ENCODE measurements at regions not wholly inside any gene's neighbourhood (a gene's known extent, or its start where the extent isn't known, plus 50 kb on each side); places are given as distances from the start of the nearest gene placed in this dataset.

- no peak for TF ChIP-seq CTCF (IDR thresholded peaks at IDR 0.05; ENCODE audit: insufficient read depth, low read length)
- no peak overlapping the region for H3K4me3 ChIP-seq (ENCODE audit: low read depth, low read length)
- no peak for DNase-seq (ENCODE audit: low read depth)
These were observed 76.8 kb upstream of the POM121L12 start for GRCh38 chr7:52958621-52959140.

- no peak for TF ChIP-seq CTCF (IDR thresholded peaks at IDR 0.05; ENCODE audit: insufficient read depth, low read length)
- H3K4me3 ChIP-seq (ENCODE audit: low read depth, low read length) = no peak overlapping the region
- DNase-seq (ENCODE audit: low read depth) = no peak
These were observed 79.0 kb upstream of the POM121L12 start for GRCh38 chr7:52956379-52956915.

- DNase-seq (ENCODE audit: low read depth) = no peak
- no peak for TF ChIP-seq CTCF (IDR thresholded peaks at IDR 0.05; ENCODE audit: insufficient read depth, low read length)
- H3K4me3 ChIP-seq (ENCODE audit: low read depth, low read length) = no peak overlapping the region
These were observed 79.9 kb upstream of the POM121L12 start for GRCh38 chr7:52955522-52955921.

GRCh38 chr7:52944921-52945320, 90.5 kb upstream of the POM121L12 start:
- no peak for TF ChIP-seq CTCF (IDR thresholded peaks at IDR 0.05; ENCODE audit: insufficient read depth, low read length)
- H3K4me3 ChIP-seq (ENCODE audit: low read depth, low read length) = no peak overlapping the region
- DNase-seq (ENCODE audit: low read depth) = no peak

GRCh38 chr7:52940481-52940880, 95.0 kb upstream of the POM121L12 start:
- DNase-seq (ENCODE audit: low read depth) = no peak
- no peak for TF ChIP-seq CTCF (IDR thresholded peaks at IDR 0.05; ENCODE audit: insufficient read depth, low read length)
- H3K4me3 ChIP-seq (ENCODE audit: low read depth, low read length) = no peak overlapping the region

- no peak for DNase-seq (ENCODE audit: low read depth)
- no peak for TF ChIP-seq CTCF (IDR thresholded peaks at IDR 0.05; ENCODE audit: insufficient read depth, low read length)
These were observed 96.8 kb upstream of the POM121L12 start for GRCh38 chr7:52938455-52939133.

More at GRCh38 chr7:52938455-52939133, 96.8 kb upstream of the POM121L12 start:
- H3K4me3 ChIP-seq (ENCODE audit: low read depth, low read length) = no peak overlapping the region

Data from fibroblast of the aortic adventitia (primary cell).